ENCODE measurements at regions not wholly inside any gene's neighbourhood (a gene's known extent, or its start where the extent isn't known, plus 50 kb on each side); places are given as distances from the start of the nearest gene placed in this dataset.

DNA sequence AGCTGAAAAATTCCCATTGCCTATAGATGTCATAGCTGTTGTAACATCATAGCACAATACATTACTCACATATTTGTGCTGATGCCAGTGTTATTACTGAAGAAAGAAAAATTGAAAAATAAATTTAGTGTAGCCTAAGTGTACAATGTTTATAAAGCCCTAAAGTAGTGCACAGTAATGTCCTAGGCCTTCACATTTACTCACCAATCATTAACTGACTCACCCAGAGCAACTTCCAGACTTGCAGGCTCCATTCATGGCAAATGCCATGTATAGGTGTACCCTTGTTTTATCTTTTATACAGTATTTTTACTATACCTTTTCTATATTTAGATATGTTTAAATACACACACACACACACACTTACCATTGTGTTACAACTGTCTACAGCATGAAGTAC, 265.4 kb upstream of the MAGEB18 start:
- no peak for TF ChIP-seq EZH2 (IDR thresholded peaks at IDR 0.05; ENCODE audit: low read length, unreplicated experiment)
- no peak for TF ChIP-seq EZH2phosphoT487 (IDR thresholded peaks at IDR 0.05; ENCODE audit: borderline replicate concordance, low read length)
- TF ChIP-seq, protein P1, sequence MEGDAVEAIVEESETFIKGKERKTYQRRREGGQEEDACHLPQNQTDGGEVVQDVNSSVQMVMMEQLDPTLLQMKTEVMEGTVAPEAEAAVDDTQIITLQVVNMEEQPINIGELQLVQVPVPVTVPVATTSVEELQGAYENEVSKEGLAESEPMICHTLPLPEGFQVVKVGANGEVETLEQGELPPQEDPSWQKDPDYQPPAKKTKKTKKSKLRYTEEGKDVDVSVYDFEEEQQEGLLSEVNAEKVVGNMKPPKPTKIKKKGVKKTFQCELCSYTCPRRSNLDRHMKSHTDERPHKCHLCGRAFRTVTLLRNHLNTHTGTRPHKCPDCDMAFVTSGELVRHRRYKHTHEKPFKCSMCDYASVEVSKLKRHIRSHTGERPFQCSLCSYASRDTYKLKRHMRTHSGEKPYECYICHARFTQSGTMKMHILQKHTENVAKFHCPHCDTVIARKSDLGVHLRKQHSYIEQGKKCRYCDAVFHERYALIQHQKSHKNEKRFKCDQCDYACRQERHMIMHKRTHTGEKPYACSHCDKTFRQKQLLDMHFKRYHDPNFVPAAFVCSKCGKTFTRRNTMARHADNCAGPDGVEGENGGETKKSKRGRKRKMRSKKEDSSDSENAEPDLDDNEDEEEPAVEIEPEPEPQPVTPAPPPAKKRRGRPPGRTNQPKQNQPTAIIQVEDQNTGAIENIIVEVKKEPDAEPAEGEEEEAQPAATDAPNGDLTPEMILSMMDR (conservative IDR thresholded peaks at IDR 0.05; ENCODE audit: low read depth, low read length) = no peak
